HG03159 (cell line): ENCODE measurements at regions not wholly inside any gene's neighbourhood (a gene's known extent, or its start where the extent isn't known, plus 50 kb on each side); places are given as distances from the start of the nearest gene placed in this dataset.
A peak's percentile ranks its signal among the peaks of the same experiment; 100 is the strongest.
"Not testable (repeated sequence)": the region's sequence is repeated elsewhere in the genome, so short reads cannot be mapped to it uniquely, and the experiment has no call there.

ENCODE experiments used
- ATAC-seq: cut with Tn5 transposase; IDR thresholded peaks from one replicate; pipeline ENCODE4 v1.9.1; 2021; ENCODE audit warnings: mild to moderate bottlenecking, moderate library complexity; ENCODE audit not compliant: unreplicated experiment

DNA sequence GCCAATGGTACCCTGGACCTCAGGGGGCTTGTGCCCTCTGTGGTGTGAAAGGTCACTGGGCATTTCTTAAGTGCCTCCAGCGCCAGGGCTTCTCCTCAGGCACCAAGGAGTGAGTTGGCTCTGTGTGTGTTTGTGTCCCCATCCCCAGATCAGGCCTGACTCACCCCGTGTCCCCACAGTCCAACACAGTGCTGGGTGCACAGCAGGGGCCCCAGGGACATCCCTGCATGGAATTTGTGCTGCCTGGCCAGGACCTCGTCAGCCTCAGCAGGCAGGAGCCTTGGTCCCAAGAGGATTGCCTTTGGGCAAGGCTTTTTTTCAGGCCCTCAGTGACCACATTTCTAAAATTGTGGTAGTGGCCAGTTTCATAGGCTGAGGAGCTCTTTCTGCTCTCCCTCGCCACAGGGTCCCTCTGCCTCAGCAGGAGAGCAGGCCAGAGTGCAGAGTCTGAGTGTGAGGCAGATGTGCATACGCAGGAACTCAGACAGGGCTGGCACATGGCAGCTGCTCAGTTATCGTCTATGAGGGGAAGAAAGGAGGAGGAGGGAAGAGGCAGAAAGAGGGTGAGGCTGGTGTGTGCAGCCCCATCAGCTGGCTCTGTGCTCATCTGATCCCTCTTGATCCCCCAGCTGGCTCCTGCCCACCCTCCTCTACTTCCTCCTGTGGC lies 215.6 kb downstream of the RPLP1 start:
- no peak for ATAC-seq

DNA sequence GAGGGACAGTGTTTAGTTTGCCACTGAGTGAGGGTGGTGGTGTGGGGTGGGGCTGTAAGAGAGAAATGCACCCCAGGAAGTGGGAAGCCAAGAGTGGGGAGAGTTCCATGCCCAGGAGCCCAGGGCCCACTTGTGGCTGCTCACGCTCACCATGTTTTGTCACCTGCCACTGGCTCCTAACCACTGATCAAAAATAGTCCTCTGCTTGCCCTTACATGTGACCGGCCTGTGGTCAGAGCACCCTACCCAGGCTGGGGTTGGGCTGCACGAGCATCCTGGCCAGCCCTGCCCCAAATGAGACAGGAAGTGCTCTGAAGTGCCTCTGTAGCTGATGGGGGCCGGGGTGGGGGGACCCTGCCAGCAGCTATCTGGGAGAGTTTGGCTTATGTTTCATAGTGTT lies 216.3 kb downstream of the RPLP1 start:
- peak; percentile 52 for ATAC-seq

DNA sequence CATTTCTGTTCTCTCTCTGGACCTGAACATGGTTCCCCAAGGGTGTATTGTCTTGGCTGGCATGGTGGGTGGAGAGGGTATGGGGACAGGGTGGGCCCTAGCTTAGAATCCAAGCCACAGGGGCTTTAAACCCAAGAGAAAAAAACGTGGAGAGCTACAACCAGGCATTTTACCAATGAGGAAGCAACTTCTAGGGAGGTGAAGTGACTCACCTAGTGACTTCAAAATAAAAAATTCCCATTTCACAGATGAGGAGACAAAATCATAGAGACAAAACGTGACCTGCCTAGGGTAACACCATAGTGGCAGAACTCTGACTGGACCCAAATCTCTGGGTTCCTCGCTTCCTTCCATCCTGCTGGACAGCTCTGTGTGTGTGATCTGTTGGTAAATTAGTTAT lies 216.8 kb downstream of the RPLP1 start:
- ATAC-seq = no peak

DNA sequence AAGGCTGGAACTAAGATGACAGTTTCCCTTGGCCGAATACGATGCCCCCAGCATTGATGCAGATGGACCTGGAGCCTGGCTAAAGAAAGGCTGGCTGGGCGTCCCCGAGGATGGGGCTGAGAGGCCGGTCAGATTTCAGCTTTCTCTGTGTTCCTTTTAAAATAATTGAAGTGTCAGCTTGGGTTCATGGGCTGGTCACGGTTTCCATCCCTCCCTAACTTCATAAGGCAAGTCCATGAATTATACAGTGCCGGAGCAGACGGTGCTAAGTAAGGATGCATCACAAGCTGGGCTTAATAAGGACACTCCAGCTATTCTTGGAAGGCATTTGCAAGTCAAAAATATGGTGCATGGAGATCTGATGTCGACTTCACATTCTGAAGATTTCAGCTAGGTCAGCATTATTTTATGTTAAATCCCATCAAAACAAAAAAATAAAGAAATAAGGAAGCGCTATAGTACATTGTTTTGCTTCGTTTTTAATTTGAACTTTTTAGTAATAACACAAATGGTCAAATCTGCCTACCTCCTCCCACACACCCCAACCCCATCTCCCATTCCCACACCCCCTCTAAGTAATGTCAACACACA lies 220.8 kb downstream of the RPLP1 start:
- ATAC-seq = no peak

DNA sequence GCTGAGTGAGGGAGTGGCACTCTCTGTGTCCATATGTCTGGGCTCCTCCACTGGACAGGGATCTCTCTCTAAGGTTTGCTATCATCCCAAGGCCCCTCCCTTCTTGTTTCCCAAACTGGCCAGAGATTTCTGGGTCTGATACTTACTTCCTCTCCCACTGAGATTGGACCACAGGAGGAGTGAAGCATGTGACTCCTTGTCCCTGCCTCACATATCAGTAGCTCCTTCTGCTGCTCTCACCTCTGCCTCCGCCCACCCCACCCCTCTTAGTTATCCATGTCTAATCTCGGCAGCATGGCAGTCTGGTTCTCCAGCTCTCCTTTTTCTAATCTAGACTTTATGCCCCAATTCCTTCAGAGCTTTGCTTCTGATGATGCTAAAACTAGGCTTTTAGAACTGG lies 223.1 kb downstream of the RPLP1 start:
- ATAC-seq = no peak

DNA sequence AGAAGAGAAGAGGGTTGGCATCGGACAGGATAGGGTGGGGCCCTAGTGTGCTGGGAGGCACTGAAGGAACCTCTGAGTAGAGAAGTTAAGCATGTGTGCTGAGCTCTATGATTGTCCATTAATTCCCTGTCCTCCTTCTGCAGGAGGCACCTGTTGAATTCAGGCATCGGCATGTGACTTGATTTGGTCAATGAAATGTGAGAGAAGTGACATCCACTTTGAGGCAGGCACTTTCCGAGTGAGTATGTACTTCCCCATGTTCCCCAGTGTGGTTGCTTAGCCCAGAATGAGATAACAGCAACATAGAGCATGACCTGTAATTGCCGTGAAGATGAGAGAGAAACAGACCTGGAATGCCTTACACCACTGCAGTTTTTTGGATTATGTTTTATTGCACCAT lies 224.8 kb downstream of the RPLP1 start:
- ATAC-seq = no peak

DNA sequence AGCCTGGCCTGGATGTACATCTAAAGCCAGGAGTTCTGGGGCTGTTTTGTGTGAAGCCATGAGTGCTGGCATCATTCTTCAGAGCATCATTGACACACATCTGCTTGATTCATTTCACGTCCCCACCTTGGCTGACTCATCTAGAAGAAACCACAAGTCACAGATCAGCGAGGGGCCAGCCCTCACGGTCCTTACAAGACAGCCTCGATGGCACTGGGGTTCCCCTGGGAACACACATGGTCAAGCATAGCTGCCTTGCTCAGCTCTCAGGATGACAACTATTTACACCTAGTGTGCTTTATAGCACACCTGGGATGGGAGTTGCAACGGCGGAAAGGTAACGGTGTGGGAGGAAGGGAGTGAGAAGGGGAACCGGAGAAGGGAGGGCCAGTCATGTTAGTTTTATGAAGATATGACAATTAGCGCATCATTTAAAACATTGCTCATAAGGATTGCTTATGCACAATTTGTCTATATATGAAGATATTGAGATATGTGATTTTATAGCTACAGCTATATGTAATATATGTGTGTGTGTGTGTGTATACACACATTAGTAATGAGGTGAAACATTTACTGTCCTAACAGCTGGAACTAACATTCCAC lies 227.1 kb downstream of the RPLP1 start:
- peak; percentile 89 for ATAC-seq

DNA sequence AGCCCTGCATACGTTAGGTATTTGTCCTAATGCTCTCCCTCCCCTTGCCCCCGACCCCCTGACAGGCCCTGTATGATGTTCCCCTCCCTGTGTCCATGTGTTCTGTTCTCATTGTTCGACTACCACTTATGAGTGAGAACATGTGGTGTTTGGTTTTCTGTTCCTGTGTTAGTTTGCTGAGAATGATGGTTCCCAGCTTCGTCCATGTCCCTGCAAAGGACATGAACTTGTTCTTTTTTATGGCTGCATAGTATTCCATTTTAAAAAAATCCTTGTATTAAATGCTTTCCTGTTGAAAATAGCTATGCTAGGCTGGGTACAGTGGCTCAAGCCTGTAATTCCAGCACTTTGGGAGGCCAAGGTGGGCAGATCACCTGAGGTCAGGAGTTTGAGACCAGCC lies 232.2 kb downstream of the RPLP1 start:
- not testable (repeated sequence) for ATAC-seq

DNA sequence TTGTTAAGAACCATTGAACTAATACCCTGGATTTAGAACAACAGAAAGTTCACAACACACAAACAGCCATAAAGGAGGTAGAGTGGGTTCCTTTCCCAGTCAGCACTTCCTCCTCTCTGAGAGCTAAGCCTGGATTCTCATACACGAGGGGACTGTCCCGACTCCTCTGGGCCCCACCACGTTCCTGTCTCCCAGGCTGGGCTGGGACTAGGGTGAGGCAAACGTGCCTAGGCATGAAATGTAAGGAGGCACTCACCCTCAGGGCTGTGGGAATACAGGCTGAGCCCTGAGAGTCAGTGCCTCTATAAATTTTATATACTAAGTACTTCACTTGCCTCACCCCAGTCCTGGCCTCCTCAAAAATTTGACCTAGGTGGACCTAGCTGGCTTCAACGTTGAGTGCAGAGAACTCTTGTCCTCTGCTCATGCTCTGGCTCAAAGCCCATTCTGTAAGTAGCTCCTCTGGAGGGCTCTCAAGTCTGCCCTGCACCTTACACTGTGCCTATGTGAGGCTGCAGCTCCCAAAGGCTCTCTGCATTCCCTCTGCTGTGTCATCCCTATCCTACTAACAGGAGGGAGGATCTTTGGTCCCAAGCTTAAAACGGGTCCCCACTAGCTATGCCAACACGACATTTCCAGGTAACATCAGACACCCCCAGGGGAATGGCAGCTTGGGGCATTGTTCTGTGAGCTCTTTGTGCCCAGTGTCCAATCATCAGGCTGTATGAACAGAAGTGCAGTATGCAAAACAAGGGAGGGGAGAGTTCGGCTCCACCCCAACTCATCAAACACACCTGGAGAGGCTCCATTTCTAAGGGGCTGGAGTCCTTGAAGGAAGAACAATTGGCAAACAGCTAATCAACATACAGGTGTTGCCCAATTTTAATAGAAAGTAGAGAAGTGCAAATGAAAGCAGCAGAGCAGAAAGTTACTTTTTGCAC lies 233.2 kb downstream of the RPLP1 start:
- no peak for ATAC-seq

DNA sequence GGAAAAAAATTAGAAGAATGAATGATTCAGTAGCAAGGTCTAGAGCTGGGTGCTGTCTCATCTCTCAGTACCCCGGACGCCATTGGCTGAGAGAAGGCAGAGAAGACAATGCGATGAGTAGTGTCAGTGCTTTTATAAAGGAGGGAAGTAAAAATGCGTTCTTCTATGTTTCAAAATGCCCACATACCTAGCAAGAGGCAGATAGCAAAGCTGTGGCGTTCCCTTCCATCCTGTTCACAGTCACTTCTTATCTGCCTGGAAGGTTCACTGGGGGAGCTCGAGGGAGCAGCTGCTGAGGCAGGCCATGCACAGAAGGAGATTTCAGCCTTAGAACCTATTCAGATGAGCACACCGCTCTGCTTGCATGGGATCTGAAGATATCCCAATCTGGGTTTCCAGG lies 234.0 kb downstream of the RPLP1 start:
- no peak for ATAC-seq

DNA sequence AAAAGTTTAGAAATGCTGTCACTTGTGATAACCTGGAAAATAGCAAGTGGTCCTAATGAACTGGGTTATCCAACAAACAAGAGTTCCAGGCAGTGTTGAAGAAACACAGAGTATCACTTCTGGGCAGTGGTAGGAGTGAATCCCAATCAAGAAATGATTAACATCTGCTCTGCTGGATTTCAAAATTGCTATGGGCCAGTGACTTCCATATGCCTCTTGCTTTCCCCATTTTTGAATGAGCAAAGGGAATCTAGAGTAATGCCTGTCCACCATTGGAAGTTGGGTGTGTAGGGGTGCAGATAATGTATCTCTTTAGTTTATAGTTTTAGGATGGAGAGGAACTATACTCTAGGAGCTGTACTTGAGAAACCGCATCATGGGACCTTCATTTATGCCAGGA lies 236.5 kb downstream of the RPLP1 start:
- ATAC-seq = no peak

DNA sequence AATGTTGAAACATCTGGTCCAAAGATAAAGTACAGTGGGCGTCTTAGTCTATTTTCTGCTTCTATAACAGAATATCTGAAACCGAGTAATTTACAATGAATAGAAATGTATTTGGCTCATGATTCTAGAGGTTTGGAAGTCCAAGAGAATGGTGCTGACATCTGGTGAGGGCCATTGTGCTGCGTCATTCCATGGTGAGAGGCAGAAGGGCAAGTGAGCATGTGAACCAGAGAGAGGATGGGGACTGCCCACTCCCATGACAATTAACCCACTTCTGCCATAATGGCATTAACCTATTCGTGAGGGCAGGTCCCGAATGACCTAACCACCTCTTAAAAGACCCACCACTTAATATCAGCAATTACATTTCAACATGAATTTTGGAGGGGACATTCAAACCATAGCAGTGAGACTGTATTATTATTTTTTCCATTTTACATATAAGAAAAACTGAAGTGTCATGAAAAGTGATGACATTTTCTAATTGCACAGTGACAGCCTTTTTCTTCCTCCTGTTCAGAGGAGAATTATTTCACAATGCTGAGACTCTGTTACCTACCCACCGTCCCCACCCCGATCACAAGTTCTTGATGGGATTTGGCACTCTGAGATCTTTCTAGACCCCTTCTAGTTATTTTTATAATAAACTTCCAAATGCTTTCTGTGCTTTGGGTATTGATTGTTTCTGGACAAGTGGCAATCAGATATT lies 238.8 kb downstream of the RPLP1 start:
- ATAC-seq = no peak

DNA sequence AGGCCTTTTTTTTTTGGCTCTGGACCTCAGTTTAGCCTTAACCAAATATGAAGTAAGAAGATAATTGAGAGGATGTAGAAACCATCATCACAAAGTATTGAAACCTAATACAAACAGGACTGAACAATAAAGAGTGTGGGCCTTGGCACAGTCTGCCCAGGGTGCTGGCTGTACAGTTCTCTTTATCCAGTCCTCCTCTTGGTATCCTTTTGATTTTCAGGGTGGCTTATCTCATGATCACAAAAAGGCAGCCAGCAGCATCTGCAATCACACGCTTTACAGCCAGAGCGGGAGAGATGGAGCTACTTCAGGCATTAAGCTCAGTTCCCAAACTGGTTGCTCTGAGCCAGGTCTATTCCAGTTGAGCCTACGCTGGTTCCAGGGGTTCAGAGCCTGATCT lies 239.7 kb downstream of the RPLP1 start:
- no peak for ATAC-seq

DNA sequence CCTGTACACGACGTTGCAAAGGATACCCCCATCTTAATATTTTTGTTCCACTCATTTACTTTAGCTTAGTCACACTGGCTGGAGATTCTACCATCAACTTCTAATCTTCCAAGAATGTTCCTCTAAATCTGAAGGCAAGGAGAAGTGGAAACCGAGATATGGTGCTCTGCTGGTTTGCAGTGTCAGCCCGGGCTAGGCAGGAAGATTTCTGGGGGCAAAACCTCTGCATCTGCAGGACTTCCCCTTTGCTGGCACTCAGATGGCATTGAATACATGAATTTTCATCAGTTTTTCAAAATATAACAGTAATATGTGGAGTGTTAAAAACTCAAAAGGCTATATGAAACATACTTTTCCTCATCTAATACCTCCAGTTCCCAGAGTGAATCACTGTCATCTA lies 240.4 kb downstream of the RPLP1 start:
- no peak for ATAC-seq

DNA sequence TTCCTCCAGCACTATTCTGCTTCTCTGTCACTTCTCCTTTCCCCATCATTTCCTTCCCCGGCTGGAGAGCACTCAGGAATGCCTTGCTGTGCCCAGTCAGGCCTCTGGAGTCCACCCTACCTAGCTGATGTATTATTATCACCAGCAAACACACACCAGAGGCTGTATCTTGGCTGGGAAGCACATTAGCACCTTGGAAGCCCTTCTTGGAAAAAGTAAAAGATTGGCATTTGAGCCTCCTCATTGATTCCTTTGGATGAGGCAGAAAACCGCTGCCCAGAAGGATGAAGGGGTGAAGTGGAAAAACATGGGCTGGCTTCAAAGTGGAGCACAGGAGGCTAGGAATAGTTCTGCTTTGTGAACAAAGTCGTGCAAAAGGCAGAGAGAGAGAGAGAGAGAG lies 244.3 kb downstream of the RPLP1 start:
- no peak for ATAC-seq

DNA sequence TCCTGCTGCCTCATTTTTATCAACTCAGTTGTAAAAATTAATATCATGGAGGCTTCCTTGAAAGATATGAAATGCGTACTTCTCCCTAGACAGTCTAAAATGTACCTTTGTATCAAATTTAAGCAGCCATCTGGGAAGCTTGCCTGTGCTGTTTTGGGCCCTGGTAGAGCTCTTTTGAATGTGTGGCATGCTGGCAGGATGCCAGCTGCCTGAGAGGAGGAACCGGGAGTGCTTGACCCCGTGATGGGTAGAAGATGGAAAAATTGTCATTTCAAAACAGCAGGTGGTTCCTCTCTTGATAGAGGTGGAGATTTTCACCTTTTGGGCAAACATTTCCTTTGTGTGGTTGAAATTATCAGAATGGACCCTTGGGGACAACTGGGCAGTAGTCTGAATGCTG lies 245.3 kb downstream of the RPLP1 start:
- no peak for ATAC-seq

DNA sequence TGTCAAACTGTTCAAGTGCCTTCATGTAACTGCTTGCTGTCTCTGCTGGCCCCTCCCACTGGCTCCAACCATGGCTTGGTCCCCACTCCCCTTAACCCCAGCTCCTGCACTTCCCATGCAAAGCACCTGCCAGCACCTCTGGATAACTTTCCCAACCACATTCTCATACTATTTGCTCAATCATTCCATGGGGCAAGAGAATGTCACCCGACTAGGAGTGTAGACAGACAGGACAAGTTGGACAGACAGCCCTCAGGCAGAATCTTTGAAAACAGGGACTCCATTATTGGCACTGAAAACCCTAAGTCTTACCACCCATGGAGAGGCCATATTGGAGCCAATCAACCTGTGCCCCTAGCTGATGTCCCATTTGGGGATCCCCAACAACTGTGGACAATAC lies 246.5 kb downstream of the RPLP1 start:
- no peak for ATAC-seq

DNA sequence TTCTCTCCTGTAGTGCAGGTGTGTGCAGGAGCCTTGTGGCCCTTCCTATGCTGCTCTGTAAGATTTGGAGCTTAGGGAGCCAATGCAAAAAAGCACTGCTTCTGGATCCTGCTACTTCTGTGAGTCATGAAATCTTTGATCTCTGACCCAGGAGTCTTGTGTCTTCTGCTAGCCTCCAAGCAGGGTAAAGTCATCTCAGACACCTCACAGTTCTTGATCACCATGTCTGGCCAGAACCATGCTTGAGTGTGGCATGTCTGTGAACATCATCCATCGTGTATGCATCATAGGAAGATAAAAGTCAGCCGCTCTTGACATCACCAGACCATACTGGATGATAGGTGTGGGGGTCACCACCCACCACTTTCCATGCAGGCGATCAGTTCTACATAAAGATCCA lies 247.8 kb downstream of the RPLP1 start:
- no peak for ATAC-seq

DNA sequence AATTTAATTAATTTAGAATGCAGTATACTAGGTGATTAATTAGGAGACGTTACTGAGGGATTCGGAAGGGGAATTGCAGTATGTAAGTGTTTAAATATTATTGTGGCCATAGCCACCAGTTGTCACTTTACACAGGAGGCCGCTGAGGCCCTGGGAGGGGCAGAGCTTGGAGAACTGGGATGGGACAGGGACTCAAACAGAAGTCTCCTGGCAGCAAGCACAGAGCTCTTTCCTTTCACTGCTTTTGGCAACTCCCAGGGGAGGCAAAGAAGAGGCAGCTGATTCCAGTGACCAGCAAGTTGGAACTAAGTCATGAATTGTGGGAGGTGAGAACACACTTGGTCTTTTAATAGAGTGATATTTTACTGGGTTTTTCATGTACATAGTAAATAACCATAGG lies 248.6 kb downstream of the RPLP1 start:
- no peak for ATAC-seq

DNA sequence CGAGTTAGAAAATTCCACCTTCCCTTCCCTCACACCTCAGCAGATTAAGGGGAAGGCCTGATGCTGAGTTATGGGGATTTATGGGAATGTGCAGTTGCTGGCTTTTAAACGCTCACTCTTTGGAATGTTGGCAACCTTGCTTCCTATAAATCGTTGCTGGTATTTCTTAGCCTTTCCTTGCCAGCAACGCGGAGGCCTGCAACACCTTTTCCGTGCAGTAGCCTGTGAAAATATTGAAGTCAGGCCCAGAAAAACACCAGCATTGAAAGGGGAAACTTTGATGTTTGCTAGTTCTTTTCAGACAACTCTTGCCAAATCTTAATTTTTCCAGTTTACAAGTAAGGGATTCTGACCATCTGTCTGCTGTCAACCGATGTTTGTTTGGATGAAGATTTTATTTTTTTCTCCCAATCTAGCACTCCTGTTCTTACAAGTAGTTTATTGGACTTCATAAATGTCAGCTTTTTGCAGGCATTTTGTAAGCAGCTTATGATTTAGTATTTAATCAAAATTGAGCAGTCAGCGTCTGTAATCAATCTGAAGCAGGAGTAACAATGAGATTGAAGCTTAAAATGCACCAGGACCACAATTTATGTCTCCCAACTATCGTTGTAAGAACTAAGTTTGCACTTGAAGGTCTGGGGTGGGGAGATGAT lies 251.0 kb downstream of the RPLP1 start:
- no peak for ATAC-seq
